GM12873 (cell line): ENCODE measurements at regions not wholly inside any gene's neighbourhood (a gene's known extent, or its start where the extent isn't known, plus 50 kb on each side); places are given as distances from the start of the nearest gene placed in this dataset.

Source experiments
- TF ChIP-seq, protein P1 (sequence below): IDR thresholded peaks from 2 replicates; pipeline ENCODE4 v1.5.1; 2012; ENCODE audit warnings: low read depth, mild to moderate bottlenecking, moderate library complexity, low read length, control low read depth; ENCODE audit not compliant: insufficient read depth; ENCODE audit errors: missing control alignments

DNA sequence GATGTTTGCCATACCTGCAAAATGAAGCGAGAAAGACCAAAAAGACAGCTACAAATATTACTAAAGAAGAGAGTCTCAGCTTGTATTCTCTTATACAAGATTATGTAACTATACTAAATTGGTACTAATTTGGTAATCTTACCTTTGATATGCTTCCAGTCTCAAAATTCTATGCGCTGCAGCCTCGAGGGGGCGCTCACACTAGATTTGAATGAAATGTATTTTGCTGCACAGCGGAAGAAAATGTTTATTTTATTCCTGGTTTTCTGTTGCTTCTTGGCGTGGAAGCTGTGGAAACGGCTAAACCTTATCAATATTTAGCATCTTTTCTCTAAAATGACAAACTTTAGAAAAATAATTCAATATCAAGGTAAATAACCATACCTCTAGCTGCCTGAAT, 267.0 kb upstream of the NUDT12 start:
- TF ChIP-seq, protein P1, sequence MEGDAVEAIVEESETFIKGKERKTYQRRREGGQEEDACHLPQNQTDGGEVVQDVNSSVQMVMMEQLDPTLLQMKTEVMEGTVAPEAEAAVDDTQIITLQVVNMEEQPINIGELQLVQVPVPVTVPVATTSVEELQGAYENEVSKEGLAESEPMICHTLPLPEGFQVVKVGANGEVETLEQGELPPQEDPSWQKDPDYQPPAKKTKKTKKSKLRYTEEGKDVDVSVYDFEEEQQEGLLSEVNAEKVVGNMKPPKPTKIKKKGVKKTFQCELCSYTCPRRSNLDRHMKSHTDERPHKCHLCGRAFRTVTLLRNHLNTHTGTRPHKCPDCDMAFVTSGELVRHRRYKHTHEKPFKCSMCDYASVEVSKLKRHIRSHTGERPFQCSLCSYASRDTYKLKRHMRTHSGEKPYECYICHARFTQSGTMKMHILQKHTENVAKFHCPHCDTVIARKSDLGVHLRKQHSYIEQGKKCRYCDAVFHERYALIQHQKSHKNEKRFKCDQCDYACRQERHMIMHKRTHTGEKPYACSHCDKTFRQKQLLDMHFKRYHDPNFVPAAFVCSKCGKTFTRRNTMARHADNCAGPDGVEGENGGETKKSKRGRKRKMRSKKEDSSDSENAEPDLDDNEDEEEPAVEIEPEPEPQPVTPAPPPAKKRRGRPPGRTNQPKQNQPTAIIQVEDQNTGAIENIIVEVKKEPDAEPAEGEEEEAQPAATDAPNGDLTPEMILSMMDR: peak; percentile 36

GRCh38 chr5:103827976-103828375, 265.4 kb upstream of the NUDT12 start:
- TF ChIP-seq, protein P1: no peak

GRCh38 chr5:103821361-103821760, 258.8 kb upstream of the NUDT12 start:
- TF ChIP-seq, protein P1: no peak

- TF ChIP-seq, protein P1: peak; percentile 84
These were observed 246.0 kb upstream of the NUDT12 start for GRCh38 chr5:103808464-103809106.

GRCh38 chr5:103804711-103805110, 242.1 kb upstream of the NUDT12 start:
- TF ChIP-seq, protein P1: no peak

GRCh38 chr5:103801681-103802080, 239.1 kb upstream of the NUDT12 start:
- TF ChIP-seq, protein P1: no peak

DNA sequence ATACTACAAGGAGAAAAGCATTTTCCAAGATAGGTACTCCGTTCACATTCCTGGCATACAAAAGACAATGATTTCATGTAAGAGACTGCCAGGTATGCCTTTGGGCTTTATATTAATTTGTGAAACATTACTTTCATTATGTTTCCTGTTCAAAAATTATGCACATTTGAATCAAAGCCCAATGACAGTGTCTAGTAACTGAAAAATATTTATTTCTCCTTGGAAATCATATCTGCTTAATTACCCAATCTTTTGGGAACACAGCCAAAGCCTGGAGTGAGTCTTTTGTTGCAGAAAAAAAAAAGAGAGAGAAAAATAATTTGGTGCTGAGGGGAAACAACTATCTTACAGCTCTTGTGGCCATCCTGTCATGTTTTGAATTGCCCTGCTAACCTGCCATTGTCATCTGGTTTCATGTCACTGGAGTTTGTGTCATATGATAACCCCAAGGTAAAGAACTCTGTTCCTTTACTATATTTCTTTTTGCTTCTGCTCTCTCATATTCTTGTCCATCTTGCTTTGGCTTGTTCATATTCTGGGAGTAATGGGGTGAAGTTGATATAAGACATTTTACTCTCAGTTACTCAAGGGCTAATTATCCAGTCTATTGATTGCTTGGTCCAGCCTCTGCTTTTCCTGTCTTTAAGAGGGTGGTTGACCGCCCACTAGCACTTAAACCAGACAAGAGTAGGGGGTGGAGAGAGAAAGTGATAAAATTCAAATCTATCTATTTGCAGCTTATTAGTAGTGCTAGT, 238.3 kb upstream of the NUDT12 start:
- TF ChIP-seq, protein P1: no peak
